HS-27A (cell line): ENCODE measurements at regions not wholly inside any gene's neighbourhood (a gene's known extent, or its start where the extent isn't known, plus 50 kb on each side); places are given as distances from the start of the nearest gene placed in this dataset.
A peak's percentile ranks its signal among the peaks of the same experiment; 100 is the strongest.
"Not testable (repeated sequence)": the region's sequence is repeated elsewhere in the genome, so short reads cannot be mapped to it uniquely, and the experiment has no call there.

Experiments used
- DNase-seq: peaks from one replicate; pipeline ENCODE4 v3.0.0-alpha.2; 2012; ENCODE audit warnings: low read depth, missing footprints

GRCh38 chr11:92026664-92027063, 198.0 kb upstream of the FAT3 start:
- no peak for DNase-seq

GRCh38 chr11:92024788-92025187, 199.8 kb upstream of the FAT3 start:
- DNase-seq, result no peak

GRCh38 chr11:92022499-92022898, 202.1 kb upstream of the FAT3 start:
- no peak for DNase-seq

GRCh38 chr11:92018332-92018731, 206.3 kb upstream of the FAT3 start:
- no peak for DNase-seq

- no peak for DNase-seq
Measured at GRCh38 chr11:92008249-92008648, 216.4 kb upstream of the FAT3 start.

- no peak for DNase-seq
Measured at GRCh38 chr11:92002568-92002967, 222.1 kb upstream of the FAT3 start.

- DNase-seq, result no peak
Measured at GRCh38 chr11:91998481-91998880, 226.1 kb upstream of the FAT3 start.

GRCh38 chr11:91997226-91997625, 227.4 kb upstream of the FAT3 start:
- no peak for DNase-seq

- DNase-seq, result no peak
Measured at GRCh38 chr11:91996526-91996925, 228.1 kb upstream of the FAT3 start.

- DNase-seq, result not testable (repeated sequence)
Measured at GRCh38 chr11:91988443-91988842, 236.2 kb upstream of the FAT3 start.

- no peak for DNase-seq
Measured at GRCh38 chr11:91986218-91986617, 238.4 kb upstream of the FAT3 start.

GRCh38 chr11:91984033-91984584, 240.5 kb upstream of the FAT3 start:
- DNase-seq, result no peak

- DNase-seq, result peak; percentile 85
Measured at GRCh38 chr11:91981995-91982394, 242.6 kb upstream of the FAT3 start.

GRCh38 chr11:91979775-91980174, 244.8 kb upstream of the FAT3 start:
- DNase-seq, result no peak

- DNase-seq, result no peak
Measured at GRCh38 chr11:91978747-91979146, 245.9 kb upstream of the FAT3 start.

GRCh38 chr11:91972665-91973266, 251.9 kb upstream of the FAT3 start:
- DNase-seq, result no peak

GRCh38 chr11:91970624-91971023, 254.0 kb upstream of the FAT3 start:
- no peak for DNase-seq

GRCh38 chr11:91969486-91969885, 255.1 kb upstream of the FAT3 start:
- no peak for DNase-seq

- no peak for DNase-seq
Measured at GRCh38 chr11:91967691-91968045, 256.9 kb upstream of the FAT3 start.

- no peak for DNase-seq
Measured at GRCh38 chr11:91967026-91967690, 257.5 kb upstream of the FAT3 start.

GRCh38 chr11:91966368-91966767, 258.2 kb upstream of the FAT3 start:
- no peak for DNase-seq

- no peak for DNase-seq
Measured at GRCh38 chr11:91960770-91961169, 263.8 kb upstream of the FAT3 start.

- no peak for DNase-seq
Measured at GRCh38 chr11:91959411-91959810, 265.2 kb upstream of the FAT3 start.

- no peak for DNase-seq
Measured at GRCh38 chr11:91956711-91957110, 267.9 kb upstream of the FAT3 start.
